ENCODE measurements at regions not wholly inside any gene's neighbourhood (a gene's known extent, or its start where the extent isn't known, plus 50 kb on each side); places are given as distances from the start of the nearest gene placed in this dataset.

DNA sequence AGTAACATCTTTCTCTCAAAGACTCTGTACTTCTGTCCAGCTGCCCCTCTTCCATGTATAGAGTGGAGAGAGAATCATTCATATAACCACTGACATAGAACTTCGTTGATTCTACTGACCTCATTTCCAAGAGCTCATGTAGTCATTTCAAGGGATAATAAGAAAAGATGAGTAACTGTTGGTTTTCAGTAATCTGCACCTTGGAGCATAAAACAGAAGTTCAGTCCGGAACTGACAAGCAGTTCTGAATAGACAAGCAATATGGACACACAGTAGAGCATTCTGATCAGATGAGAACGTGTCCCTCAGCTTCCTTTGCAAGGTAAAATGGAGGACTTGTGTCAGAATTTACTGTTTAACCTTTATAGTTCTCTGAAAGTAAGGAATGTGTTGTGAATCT is 847.1 kb downstream of the REEP3 start:
- Mint-ChIP-seq H3K27ac (no peak overlapping the region), H3K27me3 (ENCODE audit: low read depth, poor library complexity) (peaks cover 3% of the 10 kb centered on the region), H3K36me3 (ENCODE audit: low read depth) (no peaks in the 10 kb centered on the region), H3K9me3 (no peaks in the 10 kb centered on the region), H3K4me3 (no peak overlapping the region), H3K4me1 (peaks cover 8% of the 10 kb centered on the region)
- no peak for TF ChIP-seq CTCF (IDR thresholded peaks at IDR 0.05)
- DNase-seq: no peak

DNA sequence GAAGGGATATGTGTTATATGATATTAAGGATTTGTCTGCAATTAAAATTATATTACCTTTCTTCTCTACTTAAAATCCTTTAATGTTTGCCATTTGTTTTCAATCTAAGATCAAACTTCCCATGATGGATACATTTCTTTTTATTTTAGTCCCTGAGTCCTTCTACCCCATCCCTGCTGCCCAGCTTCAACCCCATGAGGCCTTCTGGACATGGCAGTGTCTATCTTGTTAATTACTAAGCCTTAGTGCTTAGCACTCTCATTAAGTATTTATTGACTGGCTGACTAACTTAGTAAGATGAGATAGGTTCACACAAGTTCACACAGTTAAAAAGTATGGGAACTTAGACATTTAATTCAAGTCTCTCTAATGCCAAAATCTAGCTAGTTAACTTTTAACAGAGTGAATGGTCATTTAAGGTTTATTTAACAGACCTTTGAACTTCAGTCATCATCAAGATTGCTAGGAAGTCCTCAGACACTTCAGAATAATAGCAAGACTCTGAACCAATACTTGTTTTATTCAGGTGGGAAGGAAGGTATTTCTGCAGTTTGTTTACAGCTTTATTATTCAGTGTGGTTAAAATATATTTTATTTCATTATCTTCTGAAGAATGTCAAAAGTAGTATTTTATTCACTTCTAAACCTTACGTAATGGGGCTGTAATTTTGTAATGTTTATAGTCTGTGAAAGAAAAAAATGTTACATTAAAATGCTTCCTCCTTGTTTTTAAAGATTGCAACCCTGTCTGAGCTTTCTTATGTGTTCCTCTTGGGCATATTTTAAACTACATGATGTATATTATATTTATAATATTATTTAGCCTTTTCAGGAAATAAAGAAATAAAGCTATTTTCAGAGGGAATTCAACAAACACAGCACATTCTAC is 848.9 kb downstream of the REEP3 start:
- H3K9me3 Mint-ChIP-seq: no peaks in the 10 kb centered on the region
- no peak for DNase-seq
- H3K27ac Mint-ChIP-seq: no peak overlapping the region
- TF ChIP-seq CTCF (IDR thresholded peaks at IDR 0.05): no peak
- H3K4me3 Mint-ChIP-seq: no peak overlapping the region
- H3K36me3 Mint-ChIP-seq (ENCODE audit: low read depth): no peaks in the 10 kb centered on the region
- peaks cover 9% of the 10 kb centered on the region for H3K4me1 Mint-ChIP-seq
- H3K27me3 Mint-ChIP-seq (ENCODE audit: low read depth, poor library complexity): peaks cover 3% of the 10 kb centered on the region

DNA sequence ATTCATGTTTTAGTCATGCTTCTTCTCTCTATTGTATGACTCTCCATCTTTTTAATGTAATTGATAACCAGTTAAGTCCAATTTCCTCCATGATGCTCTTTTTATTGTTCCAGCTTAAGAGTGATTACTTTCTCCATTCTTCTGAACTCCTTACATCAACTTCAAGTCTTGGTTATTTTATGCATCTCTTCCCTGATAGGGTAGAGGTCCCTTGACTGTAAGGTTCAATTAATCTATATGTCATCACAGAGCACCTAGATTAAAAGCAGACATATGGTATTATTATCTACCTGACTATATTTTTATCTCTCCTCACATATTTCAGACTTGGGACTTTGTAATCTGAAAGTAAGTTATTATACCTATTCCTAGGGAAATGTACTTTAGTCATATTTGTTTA is 853.1 kb downstream of the REEP3 start:
- H3K4me1 Mint-ChIP-seq: peaks cover 16% of the 10 kb centered on the region
- no peaks in the 10 kb centered on the region for H3K36me3 Mint-ChIP-seq (ENCODE audit: low read depth)
- H3K27ac Mint-ChIP-seq: no peak overlapping the region
- DNase-seq: no peak
- no peaks in the 10 kb centered on the region for H3K9me3 Mint-ChIP-seq
- peaks cover 3% of the 10 kb centered on the region for H3K27me3 Mint-ChIP-seq (ENCODE audit: low read depth, poor library complexity)
- H3K4me3 Mint-ChIP-seq: no peak overlapping the region
- no peak for TF ChIP-seq CTCF (IDR thresholded peaks at IDR 0.05)

DNA sequence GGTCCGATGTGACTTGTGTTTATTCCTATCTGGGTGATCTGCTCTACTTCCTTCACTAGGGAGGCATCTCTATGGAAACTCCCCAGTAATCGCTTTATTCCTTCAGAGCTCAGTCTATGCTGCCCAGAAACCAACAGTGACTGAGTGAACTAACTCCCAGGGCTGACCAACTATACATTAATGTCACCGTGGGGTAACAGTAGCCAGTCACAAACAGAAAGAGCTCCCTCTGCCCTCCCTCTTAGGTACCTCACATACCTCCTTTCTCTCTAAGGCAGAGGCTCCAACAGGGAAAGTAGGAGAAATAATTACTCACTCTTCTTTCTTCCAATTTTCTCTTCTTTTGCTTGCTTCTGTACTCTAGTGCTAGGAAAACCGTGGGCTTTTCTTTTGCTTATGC is 855.0 kb downstream of the REEP3 start:
- Mint-ChIP-seq H3K9me3 (no peaks in the 10 kb centered on the region), H3K27me3 (ENCODE audit: low read depth, poor library complexity) (peaks cover 3% of the 10 kb centered on the region), H3K27ac (no peak overlapping the region), H3K36me3 (ENCODE audit: low read depth) (no peaks in the 10 kb centered on the region), H3K4me3 (no peak overlapping the region), H3K4me1 (peaks cover 16% of the 10 kb centered on the region)
- TF ChIP-seq CTCF (IDR thresholded peaks at IDR 0.05): no peak
- no peak for DNase-seq

- no peak for TF ChIP-seq CTCF (IDR thresholded peaks at IDR 0.05)
- H3K4me1 Mint-ChIP-seq: peaks cover 16% of the 10 kb centered on the region
- no peak for DNase-seq
- no peaks in the 10 kb centered on the region for H3K36me3 Mint-ChIP-seq (ENCODE audit: low read depth)
- H3K27ac Mint-ChIP-seq: no peak overlapping the region
- H3K9me3 Mint-ChIP-seq: no peaks in the 10 kb centered on the region
- no peaks in the 10 kb centered on the region for H3K27me3 Mint-ChIP-seq (ENCODE audit: low read depth, poor library complexity)
- H3K4me3 Mint-ChIP-seq: no peak overlapping the region
Observed at GRCh38 chr10:64379898-64380297, 858.7 kb downstream of the REEP3 start.

DNA sequence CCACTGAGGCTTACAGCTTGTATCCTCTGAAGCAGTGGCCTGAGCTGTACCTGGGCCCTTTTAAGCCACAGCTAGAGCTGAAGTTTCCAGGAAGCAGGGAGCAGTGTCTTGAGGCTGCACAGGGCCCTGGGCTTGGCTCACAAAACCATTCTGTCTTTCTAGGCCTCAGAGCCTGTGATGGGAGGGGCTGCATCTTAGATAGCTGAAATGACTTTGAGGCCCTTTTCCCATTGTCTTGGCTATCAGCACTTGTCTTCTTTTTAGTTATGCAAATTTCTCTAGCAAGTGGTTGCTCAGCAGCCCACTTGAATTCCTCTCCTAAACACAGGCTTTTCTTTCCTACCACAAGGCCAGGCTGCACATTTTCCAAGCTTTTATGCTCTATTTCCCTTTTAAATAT is 864.2 kb downstream of the REEP3 start:
- H3K27me3 Mint-ChIP-seq (ENCODE audit: low read depth, poor library complexity): no peaks in the 10 kb centered on the region

More for the DNA sequence above, 864.2 kb downstream of the REEP3 start:
- Mint-ChIP-seq H3K4me1 (no peaks in the 10 kb centered on the region), H3K4me3 (no peak overlapping the region), H3K9me3 (no peaks in the 10 kb centered on the region), H3K36me3 (ENCODE audit: low read depth) (no peaks in the 10 kb centered on the region), H3K27ac (no peak overlapping the region)
- TF ChIP-seq CTCF (IDR thresholded peaks at IDR 0.05): no peak
- DNase-seq: no peak
